Adrenal gland (tissue), 5 donors: ENCODE measurements at regions not wholly inside any gene's neighbourhood (a gene's known extent, or its start where the extent isn't known, plus 50 kb on each side); places are given as distances from the start of the nearest gene placed in this dataset.

Experiments used
- POLR2A ChIP-seq, 2 donors: fragments of 450-650 bp; IDR thresholded peaks; one replicate each; pipeline ENCODE4 v1.6.1; 2017; ENCODE audit warnings: antibody characterized with exemption in 2 of 2, mild to moderate bottlenecking in 2 of 2, moderate library complexity in 1 of 2
- TF ChIP-seq, protein P1 (sequence below), 6 experiments: fragments of 450-650 bp in 4 of 6; fragments of 200-600 bp in 2 of 6; sonication (generic) in 1 of 6; IDR thresholded peaks; 1 replicate in 5 of 6; 2 replicates in 1 of 6; pipeline versions ENCODE4 v1.5.1 to v1.8.0; 2016 to 2021; ENCODE audit warnings: antibody characterized with exemption in 6 of 6, mild to moderate bottlenecking in 2 of 6, moderate library complexity in 1 of 6
- donor health status: DM: no; HTN: no; CAD: no.

GRCh38 chr5:105929858-105930257 lies 1740.9 kb downstream of the EFNA5 start:
- no peak for TF ChIP-seq POLR2A (IDR thresholded peaks at IDR 0.05)
- TF ChIP-seq, protein P1, sequence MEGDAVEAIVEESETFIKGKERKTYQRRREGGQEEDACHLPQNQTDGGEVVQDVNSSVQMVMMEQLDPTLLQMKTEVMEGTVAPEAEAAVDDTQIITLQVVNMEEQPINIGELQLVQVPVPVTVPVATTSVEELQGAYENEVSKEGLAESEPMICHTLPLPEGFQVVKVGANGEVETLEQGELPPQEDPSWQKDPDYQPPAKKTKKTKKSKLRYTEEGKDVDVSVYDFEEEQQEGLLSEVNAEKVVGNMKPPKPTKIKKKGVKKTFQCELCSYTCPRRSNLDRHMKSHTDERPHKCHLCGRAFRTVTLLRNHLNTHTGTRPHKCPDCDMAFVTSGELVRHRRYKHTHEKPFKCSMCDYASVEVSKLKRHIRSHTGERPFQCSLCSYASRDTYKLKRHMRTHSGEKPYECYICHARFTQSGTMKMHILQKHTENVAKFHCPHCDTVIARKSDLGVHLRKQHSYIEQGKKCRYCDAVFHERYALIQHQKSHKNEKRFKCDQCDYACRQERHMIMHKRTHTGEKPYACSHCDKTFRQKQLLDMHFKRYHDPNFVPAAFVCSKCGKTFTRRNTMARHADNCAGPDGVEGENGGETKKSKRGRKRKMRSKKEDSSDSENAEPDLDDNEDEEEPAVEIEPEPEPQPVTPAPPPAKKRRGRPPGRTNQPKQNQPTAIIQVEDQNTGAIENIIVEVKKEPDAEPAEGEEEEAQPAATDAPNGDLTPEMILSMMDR (IDR thresholded peaks at IDR 0.05), result no peak
